Fibroblast of villous mesenchyme (primary cell): ENCODE measurements at regions not wholly inside any gene's neighbourhood (a gene's known extent, or its start where the extent isn't known, plus 50 kb on each side); places are given as distances from the start of the nearest gene placed in this dataset.

Experiments
- DNase-seq: peaks from one replicate; pipeline ENCODE4 v3.0.0-alpha.2; 2010; ENCODE audit warnings: low read depth
- H3K4me3 ChIP-seq: 2 replicates; pipeline ENCODE4 v1.5.1; 2011; ENCODE audit warnings: low read depth, mild to moderate bottlenecking, low read length
- TF ChIP-seq, protein P1 (sequence below): IDR thresholded peaks from 2 replicates; pipeline ENCODE4 v1.5.1; 2012; ENCODE audit warnings: low read depth, mild to moderate bottlenecking, low read length; ENCODE audit not compliant: insufficient read depth

DNA sequence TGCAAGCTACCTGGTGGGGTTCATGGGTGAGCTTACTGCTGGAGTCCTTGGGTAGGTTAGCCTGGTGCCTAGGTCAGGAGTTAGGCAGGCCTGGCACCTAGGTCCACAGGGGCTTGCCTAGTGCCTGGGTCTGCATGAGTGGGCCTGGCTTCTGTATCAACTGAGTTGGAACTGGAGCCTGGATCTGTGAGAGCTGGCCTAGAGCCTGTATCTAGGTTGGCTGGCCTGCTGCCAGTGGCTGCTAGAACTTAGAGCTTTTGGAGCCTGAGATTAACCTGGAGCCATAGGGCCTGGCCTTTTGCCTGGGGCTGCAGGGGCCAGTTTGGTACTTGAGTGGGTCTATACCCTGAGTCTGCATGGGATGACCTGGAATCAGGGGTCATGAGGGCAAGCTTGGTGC is 679.4 kb downstream of the NUP35 start:
- TF ChIP-seq, protein P1, sequence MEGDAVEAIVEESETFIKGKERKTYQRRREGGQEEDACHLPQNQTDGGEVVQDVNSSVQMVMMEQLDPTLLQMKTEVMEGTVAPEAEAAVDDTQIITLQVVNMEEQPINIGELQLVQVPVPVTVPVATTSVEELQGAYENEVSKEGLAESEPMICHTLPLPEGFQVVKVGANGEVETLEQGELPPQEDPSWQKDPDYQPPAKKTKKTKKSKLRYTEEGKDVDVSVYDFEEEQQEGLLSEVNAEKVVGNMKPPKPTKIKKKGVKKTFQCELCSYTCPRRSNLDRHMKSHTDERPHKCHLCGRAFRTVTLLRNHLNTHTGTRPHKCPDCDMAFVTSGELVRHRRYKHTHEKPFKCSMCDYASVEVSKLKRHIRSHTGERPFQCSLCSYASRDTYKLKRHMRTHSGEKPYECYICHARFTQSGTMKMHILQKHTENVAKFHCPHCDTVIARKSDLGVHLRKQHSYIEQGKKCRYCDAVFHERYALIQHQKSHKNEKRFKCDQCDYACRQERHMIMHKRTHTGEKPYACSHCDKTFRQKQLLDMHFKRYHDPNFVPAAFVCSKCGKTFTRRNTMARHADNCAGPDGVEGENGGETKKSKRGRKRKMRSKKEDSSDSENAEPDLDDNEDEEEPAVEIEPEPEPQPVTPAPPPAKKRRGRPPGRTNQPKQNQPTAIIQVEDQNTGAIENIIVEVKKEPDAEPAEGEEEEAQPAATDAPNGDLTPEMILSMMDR: no peak
- no peak for DNase-seq
- H3K4me3 ChIP-seq: no peak overlapping the region

DNA sequence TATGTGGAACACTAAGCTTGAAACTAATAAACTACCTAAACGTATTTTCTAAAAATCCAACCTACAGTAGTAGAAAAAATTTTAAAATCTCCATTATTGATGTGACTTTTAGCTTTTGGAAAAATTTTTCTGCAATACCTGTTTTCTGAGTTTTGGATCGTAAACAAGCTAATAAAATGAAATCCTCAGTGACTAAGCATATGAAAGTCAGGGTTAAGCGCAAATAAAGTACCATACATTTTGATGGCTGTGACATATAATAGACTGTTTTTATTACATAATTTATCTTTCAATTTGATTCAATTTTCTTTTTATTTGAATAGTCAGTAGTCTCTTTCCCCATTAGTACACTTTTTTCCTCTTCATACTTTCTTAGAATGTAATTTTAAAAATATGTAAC is 683.6 kb downstream of the NUP35 start:
- TF ChIP-seq, protein P1: no peak

DNA sequence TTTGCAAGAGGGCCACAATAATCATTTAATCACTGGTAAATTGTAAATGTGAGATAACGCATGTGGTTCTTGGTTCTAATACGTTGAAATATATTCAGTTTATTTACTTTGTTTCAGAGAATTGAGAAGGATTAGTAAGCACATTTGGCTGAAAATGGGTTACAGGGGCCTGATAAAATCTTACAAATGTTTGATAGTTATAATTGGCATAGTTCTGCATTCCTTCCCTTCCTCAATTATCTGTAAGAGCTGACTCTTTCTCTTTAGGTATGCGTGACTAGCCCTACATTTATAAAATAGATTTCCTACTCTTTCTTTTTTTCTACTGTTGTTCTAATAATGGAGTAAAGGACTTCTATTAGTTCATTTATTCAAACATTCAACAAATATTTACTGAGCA is 685.2 kb downstream of the NUP35 start:
- DNase-seq: no peak
- H3K4me3 ChIP-seq: no peak overlapping the region
- TF ChIP-seq, protein P1: no peak

More for the DNA sequence above, 683.6 kb downstream of the NUP35 start:
- no peak overlapping the region for H3K4me3 ChIP-seq
- DNase-seq: no peak

DNA sequence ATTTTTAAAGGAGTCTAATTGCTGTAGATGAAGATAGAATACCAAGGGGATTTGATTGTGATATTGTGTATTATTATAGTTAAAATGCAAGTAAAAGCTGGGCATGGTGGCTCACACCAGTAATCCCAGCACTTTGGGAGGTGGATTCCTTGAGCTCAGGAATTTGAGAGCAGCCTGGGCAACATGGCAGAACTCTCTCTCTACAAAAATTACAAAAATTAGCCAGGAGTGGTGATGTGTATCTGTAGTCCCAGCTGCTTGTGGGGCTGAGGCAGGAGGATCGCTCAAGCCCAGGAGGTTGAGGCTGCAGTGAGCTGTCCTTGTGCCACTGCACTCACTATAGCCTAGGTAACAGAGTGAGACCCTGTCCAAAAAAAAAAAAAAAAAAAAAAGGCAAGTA is 687.0 kb downstream of the NUP35 start:
- TF ChIP-seq, protein P1: no peak
- no peak overlapping the region for H3K4me3 ChIP-seq
- DNase-seq: no peak

DNA sequence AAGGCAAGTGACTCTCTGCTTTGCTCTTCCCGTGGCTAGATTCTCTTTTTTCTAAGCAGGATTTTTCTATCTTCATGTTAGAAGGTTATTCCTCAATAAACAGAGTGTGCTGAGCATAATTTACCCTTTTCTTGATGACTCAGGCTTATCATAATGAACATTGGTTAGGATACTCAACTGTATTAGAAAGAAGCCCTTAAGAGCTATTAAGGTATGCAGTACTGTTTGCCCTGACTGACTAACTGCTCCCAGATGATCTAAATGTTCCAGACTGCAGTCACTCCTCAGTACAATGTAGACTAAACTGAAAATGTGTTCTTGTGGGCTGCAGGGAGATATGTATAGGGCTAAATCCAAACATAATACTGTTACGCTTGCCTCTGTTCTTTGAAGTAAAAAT is 687.8 kb downstream of the NUP35 start:
- H3K4me3 ChIP-seq: no peak overlapping the region
- no peak for DNase-seq
- TF ChIP-seq, protein P1: no peak

DNA sequence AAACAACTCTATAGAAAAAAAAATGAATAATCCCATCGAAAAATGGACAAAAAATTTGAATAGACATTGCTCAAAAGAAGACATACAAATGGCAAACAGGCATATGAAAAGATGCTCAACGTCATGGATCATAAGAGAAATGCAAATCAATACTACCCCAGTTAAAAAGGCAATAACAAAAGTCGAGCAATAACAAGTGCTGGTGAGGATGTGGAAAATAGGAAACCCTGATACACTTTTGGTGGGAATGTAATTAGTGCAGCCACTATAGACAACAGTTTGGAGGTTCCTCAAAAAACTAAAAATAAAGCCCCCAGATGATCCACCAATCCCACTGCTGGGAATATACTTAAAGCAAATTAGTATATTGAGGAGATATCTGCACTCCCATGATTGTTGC is 701.5 kb downstream of the NUP35 start:
- no peak for DNase-seq
- TF ChIP-seq, protein P1: no peak
- no peak overlapping the region for H3K4me3 ChIP-seq

DNA sequence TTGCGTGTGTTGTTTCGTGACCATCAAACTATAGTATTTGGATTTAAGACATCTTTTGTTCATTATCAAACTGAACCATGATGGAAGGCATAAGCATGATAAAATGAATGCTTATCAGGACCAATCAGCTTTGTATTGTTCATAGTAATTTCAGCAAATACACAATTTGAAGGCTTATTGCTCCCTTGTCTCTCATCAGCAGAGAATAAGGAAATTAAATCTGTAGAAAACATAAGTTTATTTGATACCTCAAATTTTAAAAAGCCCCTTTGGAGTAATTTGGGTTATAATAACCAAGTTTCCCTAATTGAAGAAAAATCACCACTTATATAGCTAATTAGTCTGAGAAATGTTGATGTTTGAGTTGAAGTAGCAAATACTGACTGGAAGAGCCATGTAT is 705.7 kb downstream of the NUP35 start:
- TF ChIP-seq, protein P1: no peak
- DNase-seq: no peak

More for the DNA sequence above, 705.7 kb downstream of the NUP35 start:
- no peak overlapping the region for H3K4me3 ChIP-seq
